ENCODE measurements at regions not wholly inside any gene's neighbourhood (a gene's known extent, or its start where the extent isn't known, plus 50 kb on each side); places are given as distances from the start of the nearest gene placed in this dataset.

- TF ChIP-seq CTCF (IDR thresholded peaks at IDR 0.05) (no peak), POLR2A (IDR thresholded peaks at IDR 0.05) (no peak), POLR2AphosphoS5 (IDR thresholded peaks at IDR 0.05) (no peak)
Observed at GRCh38 chr2:18106841-18107240, 228.4 kb downstream of the KCNS3 start.

Data from breast epithelium (tissue), 3 donors.